Breast epithelium (tissue), 4 donors: ENCODE measurements at regions not wholly inside any gene's neighbourhood (a gene's known extent, or its start where the extent isn't known, plus 50 kb on each side); places are given as distances from the start of the nearest gene placed in this dataset.

ENCODE experiments used
- DNase-seq, 2 donors: peaks; one replicate each; pipeline ENCODE4 v3.0.0-alpha.2; 2019; ENCODE audit warnings: low spot score in 2 of 2
- H3K27ac ChIP-seq, 2 donors: fragments of 200-600 bp; sonication (generic) in 1 of 2; one replicate each; pipeline ENCODE4 v1.5.1; 2016 to 2019; ENCODE audit warnings: mild to moderate bottlenecking in 1 of 2
- H3K27me3 ChIP-seq, 2 donors: fragments of 200-600 bp; sonication (generic) in 1 of 2; one replicate each; pipeline versions ENCODE4 v1.5.1 to v1.6.0; 2017 to 2019; ENCODE audit warnings: control low read depth in 1 of 2, mild to moderate bottlenecking in 1 of 2
- H3K36me3 ChIP-seq: fragments of 200-600 bp; one replicate; pipeline ENCODE4 v1.5.1; 2019
- H3K4me1 ChIP-seq, 2 donors: fragments of 200-600 bp; sonication (generic); one replicate each; pipeline ENCODE4 v1.5.1; 2016 to 2019; ENCODE audit warnings: control low read depth in 1 of 2
- H3K4me3 ChIP-seq, 3 donors: fragments of 200-600 bp; sonication (generic); 1 replicate in 2 of 3; 2 replicates in 1 of 3; pipeline ENCODE4 v1.5.1; 2016 to 2019; ENCODE audit warnings: mild to moderate bottlenecking in 3 of 3, moderate library complexity in 2 of 3
- H3K9me3 ChIP-seq, 2 donors: fragments of 200-600 bp; sonication (generic) in 1 of 2; one replicate each; pipeline ENCODE4 v1.5.1; 2016 to 2019; ENCODE audit warnings: control low read depth in 1 of 2
- POLR2A ChIP-seq: fragments of 450-650 bp; IDR thresholded peaks from one replicate; pipeline ENCODE4 v1.6.1; 2016; ENCODE audit warnings: antibody characterized with exemption, mild to moderate bottlenecking, moderate library complexity
- POLR2AphosphoS5 ChIP-seq, 3 donors: sonication (generic); formaldehyde crosslinking; IDR thresholded peaks; one replicate each; pipeline ENCODE4 v1.6.1; 2017; ENCODE audit warnings: antibody characterized with exemption in 3 of 3
- intact Hi-C: fragments of 100-400 bp; cut with DNase I; formaldehyde crosslinking; loops from one replicate; pipeline ENCODE4 v1.15.1; 2023; ENCODE audit warnings: low total_unique reads
- TF ChIP-seq, protein P1 (sequence below), 3 donors: fragments of 450-650 bp; IDR thresholded peaks; one replicate each; pipeline ENCODE4 v1.5.1; 2016 to 2017; ENCODE audit warnings: antibody characterized with exemption in 3 of 3, mild to moderate bottlenecking in 3 of 3, moderate library complexity in 3 of 3

- H3K9me3 ChIP-seq: no peaks in the 10 kb centered on the region
- TF ChIP-seq POLR2AphosphoS5 (IDR thresholded peaks at IDR 0.05): no peak
- TF ChIP-seq, protein P1, sequence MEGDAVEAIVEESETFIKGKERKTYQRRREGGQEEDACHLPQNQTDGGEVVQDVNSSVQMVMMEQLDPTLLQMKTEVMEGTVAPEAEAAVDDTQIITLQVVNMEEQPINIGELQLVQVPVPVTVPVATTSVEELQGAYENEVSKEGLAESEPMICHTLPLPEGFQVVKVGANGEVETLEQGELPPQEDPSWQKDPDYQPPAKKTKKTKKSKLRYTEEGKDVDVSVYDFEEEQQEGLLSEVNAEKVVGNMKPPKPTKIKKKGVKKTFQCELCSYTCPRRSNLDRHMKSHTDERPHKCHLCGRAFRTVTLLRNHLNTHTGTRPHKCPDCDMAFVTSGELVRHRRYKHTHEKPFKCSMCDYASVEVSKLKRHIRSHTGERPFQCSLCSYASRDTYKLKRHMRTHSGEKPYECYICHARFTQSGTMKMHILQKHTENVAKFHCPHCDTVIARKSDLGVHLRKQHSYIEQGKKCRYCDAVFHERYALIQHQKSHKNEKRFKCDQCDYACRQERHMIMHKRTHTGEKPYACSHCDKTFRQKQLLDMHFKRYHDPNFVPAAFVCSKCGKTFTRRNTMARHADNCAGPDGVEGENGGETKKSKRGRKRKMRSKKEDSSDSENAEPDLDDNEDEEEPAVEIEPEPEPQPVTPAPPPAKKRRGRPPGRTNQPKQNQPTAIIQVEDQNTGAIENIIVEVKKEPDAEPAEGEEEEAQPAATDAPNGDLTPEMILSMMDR (IDR thresholded peaks at IDR 0.05): no peak
- no peak for TF ChIP-seq POLR2A
These were observed 432.9 kb downstream of the GRXCR1 start for GRCh38 chr4:43325220-43325967.

GRCh38 chr4:43330288-43330687 lies 437.8 kb downstream of the GRXCR1 start:
- no peak for DNase-seq
- H3K4me1 ChIP-seq: no peaks in the 10 kb centered on the region
- no peak overlapping the region for H3K27ac ChIP-seq
- no peaks in the 10 kb centered on the region for H3K27me3 ChIP-seq
- no peak overlapping the region for H3K4me3 ChIP-seq
- TF ChIP-seq, protein P1 (IDR thresholded peaks at IDR 0.05): no peak
- TF ChIP-seq POLR2AphosphoS5 (IDR thresholded peaks at IDR 0.05): no peak
- TF ChIP-seq POLR2A: no peak
- no peaks in the 10 kb centered on the region for H3K36me3 ChIP-seq
- no peaks in the 10 kb centered on the region for H3K9me3 ChIP-seq
- intact Hi-C loops: no loop called here

More at GRCh38 chr4:43325220-43325967, 432.9 kb downstream of the GRXCR1 start:
- Histone ChIP-seq H3K4me1 (no peaks in the 10 kb centered on the region), H3K4me3 (no peak overlapping the region), H3K36me3 (no peaks in the 10 kb centered on the region), H3K27me3 (no peaks in the 10 kb centered on the region), H3K27ac (no peak overlapping the region)
- intact Hi-C loops: loop anchor here (5.0 kb wide), 1 partner anchor 447 kb away; no protein-coding TSS in a partner anchor
- no peak for DNase-seq

GRCh38 chr4:43331226-43332051 lies 438.9 kb downstream of the GRXCR1 start:
- Histone ChIP-seq H3K4me1 (no peaks in the 10 kb centered on the region), H3K36me3 (no peaks in the 10 kb centered on the region), H3K9me3 (no peaks in the 10 kb centered on the region), H3K27ac (no peak overlapping the region), H3K27me3 (no peaks in the 10 kb centered on the region), H3K4me3 (no peak overlapping the region)
- DNase-seq: no peak
- no peak for TF ChIP-seq POLR2AphosphoS5 (IDR thresholded peaks at IDR 0.05)
- TF ChIP-seq, protein P1 (IDR thresholded peaks at IDR 0.05): no peak
- intact Hi-C loops: no loop called here

GRCh38 chr4:43332052-43332425 lies 439.5 kb downstream of the GRXCR1 start:
- no peak overlapping the region for H3K4me3 ChIP-seq
- H3K36me3 ChIP-seq: no peaks in the 10 kb centered on the region
- no peaks in the 10 kb centered on the region for H3K9me3 ChIP-seq
- no peaks in the 10 kb centered on the region for H3K4me1 ChIP-seq
- no peaks in the 10 kb centered on the region for H3K27me3 ChIP-seq
- TF ChIP-seq POLR2A (no peak), POLR2AphosphoS5 (IDR thresholded peaks at IDR 0.05) (no peak)
- TF ChIP-seq, protein P1 (IDR thresholded peaks at IDR 0.05): no peak
- intact Hi-C loops: no loop called here
- no peak overlapping the region for H3K27ac ChIP-seq
- no peak for DNase-seq

GRCh38 chr4:43337707-43338106 lies 445.2 kb downstream of the GRXCR1 start:
- Histone ChIP-seq H3K27me3 (no peaks in the 10 kb centered on the region), H3K36me3 (no peaks in the 10 kb centered on the region), H3K9me3 (no peaks in the 10 kb centered on the region), H3K4me1 (no peaks in the 10 kb centered on the region), H3K4me3 (no peak overlapping the region), H3K27ac (no peak overlapping the region)
- no peak for DNase-seq
- TF ChIP-seq POLR2A: no peak
- TF ChIP-seq POLR2AphosphoS5 (IDR thresholded peaks at IDR 0.05): no peak
- TF ChIP-seq, protein P1 (IDR thresholded peaks at IDR 0.05): no peak
- intact Hi-C loops: no loop called here
